ENCODE measurements at regions not wholly inside any gene's neighbourhood (a gene's known extent, or its start where the extent isn't known, plus 50 kb on each side); places are given as distances from the start of the nearest gene placed in this dataset.

- no peak for TF ChIP-seq YY1 (IDR thresholded peaks at IDR 0.05; ENCODE audit: borderline replicate concordance in 1 of 3, control insufficient read depth in 1 of 3, extremely low read depth in 1 of 3, insufficient read depth in 3 of 3, insufficient read length in 1 of 3, insufficient replicate concordance in 2 of 3, low read depth in 1 of 3, low read length in 2 of 3)
- no peak for TF ChIP-seq TBL1XR1 (IDR thresholded peaks at IDR 0.05; ENCODE audit: low read length in 2 of 2)
- TF ChIP-seq ZFP30 (CRISPR knock-in tag; IDR thresholded peaks at IDR 0.05; ENCODE audit: borderline replicate concordance) = no peak
- no peak for TF ChIP-seq EZH2 (IDR thresholded peaks at IDR 0.05; ENCODE audit: borderline replicate concordance, low read depth, low read length)
- TF ChIP-seq ZBTB11 (CRISPR knock-in tag; IDR thresholded peaks at IDR 0.05) = no peak
- TF ChIP-seq POLR2A (conservative IDR thresholded peaks at IDR 0.05) = no peak
These were observed 344.7 kb upstream of the TCF4 start for GRCh38 chr18:55932675-55933074.
